LNCAP (cell line): ENCODE measurements at regions not wholly inside any gene's neighbourhood (a gene's known extent, or its start where the extent isn't known, plus 50 kb on each side); places are given as distances from the start of the nearest gene placed in this dataset.
A peak's percentile ranks its signal among the peaks of the same experiment; 100 is the strongest.

Experiments used
- CTCF ChIP-seq: fragments of 450-650 bp; IDR thresholded peaks from 2 replicates; pipeline ENCODE4 v1.5.1; 2017; ENCODE audit warnings: mild to moderate bottlenecking

DNA sequence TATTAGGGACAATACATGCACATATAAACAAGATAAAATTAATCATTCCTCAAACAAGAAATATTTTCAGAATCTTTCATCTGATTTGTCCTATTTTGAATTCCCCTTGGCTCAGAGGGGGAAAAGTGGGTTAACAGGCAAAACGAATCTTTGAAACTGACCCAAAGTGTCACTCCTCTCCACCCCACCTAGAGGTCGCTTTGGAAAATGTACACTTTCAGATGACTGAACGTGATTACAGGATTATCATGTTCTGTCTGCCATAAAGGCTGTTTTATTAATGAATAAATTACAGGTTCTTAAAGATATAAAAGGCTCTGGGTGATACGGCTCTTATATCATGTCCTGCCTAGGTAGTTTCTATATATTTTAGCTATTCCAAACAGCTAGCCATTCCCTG, 1735.0 kb downstream of the LRRC4C start:
- TF ChIP-seq CTCF, result peak; percentile 40; the same call in 1 of the 2 replicates

GRCh38 chr11:39712581-39712980, 1746.9 kb downstream of the LRRC4C start:
- no peak for TF ChIP-seq CTCF

- TF ChIP-seq CTCF, result no peak
Observed at GRCh38 chr11:39690856-39691255, 1768.6 kb downstream of the LRRC4C start.

GRCh38 chr11:39683951-39684554, 1775.4 kb downstream of the LRRC4C start:
- TF ChIP-seq CTCF, result no peak

DNA sequence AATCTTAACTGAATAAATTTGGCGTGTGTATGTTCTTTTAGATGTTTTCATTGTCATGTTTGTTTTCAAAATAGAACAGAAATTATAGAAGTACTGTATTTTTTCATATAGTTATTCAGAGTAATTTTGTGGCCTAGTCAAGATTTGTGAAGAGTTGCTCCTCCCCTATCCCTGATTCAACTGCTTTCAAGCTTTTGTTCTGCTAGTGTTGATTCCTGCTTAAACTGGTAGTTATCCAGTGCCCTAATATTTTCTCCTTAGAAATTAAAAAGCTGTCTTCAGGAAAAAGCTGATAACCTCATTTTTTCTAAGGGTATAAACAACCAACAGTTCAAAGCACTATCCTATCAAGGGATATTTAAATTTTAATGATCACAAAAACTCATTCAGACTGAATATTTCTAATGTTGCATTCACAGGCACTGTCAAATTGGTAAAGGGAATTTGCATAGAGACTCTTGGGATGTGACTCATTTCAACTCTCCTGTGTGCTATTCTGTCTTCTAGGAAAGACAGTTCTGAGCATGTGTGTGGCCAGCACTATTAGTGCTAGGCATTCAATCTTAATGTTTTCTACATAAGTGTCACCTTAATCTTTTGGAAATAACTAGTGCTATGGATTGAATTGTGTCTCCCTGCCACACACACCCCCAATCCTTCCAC, 1776.0 kb downstream of the LRRC4C start:
- TF ChIP-seq CTCF, result no peak

DNA sequence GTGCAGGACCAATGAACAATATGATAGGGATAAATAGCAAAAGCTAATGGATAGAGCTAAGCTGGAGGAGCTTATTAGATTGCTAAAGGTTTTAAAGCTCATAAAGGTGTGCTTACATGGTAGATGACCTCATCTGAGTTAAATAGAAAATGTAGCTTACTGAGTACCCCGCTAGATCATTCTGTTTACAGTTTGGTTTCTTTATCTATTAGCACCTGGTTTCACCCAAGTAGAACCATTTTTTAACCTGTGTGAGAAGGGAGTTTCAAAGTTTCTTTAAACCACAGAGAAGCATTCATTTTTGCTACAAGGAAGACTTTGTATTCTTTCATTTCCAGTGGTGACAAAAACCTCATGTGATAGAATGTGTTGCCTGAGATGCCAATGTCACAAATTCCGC, 1778.0 kb downstream of the LRRC4C start:
- TF ChIP-seq CTCF, result no peak

- no peak for TF ChIP-seq CTCF
Observed at GRCh38 chr11:39678996-39679395, 1780.5 kb downstream of the LRRC4C start.

DNA sequence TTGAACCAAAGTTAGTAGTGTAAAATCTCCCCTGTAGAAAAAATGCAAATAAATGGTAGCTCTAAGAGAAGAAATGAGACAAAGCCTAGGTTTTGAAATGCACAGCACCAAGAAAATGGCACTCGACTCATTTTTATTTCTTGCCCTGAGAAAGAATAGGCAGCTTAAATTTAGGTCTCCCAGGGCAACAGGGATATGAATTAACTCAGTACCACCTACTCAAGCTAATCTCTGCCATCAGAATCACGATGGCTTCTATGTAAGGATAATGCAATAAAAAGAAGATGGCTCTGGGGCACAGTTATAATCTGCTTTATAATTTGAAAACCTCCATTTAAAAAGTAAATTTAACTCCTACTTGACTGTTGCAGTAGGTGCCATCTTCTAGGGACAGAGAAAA, 1784.3 kb downstream of the LRRC4C start:
- TF ChIP-seq CTCF, result no peak
